ENCODE measurements at regions not wholly inside any gene's neighbourhood (a gene's known extent, or its start where the extent isn't known, plus 50 kb on each side); places are given as distances from the start of the nearest gene placed in this dataset.

GRCh38 chr12:125282921-125283320, 217.7 kb downstream of the AACS start:
- no TSS peak for BruUV-seq (replicated peaks)

GRCh38 chr12:125283521-125283920, 218.3 kb downstream of the AACS start:
- H3K27me3 ChIP-seq (ENCODE audit: control insufficient read depth in 2 of 2, insufficient read depth in 2 of 2, low read length in 2 of 2), result no peaks in the 10 kb centered on the region
- TF ChIP-seq POLR2A (IDR thresholded peaks at IDR 0.05; ENCODE audit: low read depth, low read length) (no peak), CTCF (IDR thresholded peaks at IDR 0.05; ENCODE audit: extremely low read depth in 1 of 2, insufficient read depth in 1 of 2, low read depth in 1 of 2, low read length in 2 of 2) (no peak), EZH2 (IDR thresholded peaks at IDR 0.05; ENCODE audit: borderline replicate concordance, low read depth, low read length, severe bottlenecking) (no peak), MAX (IDR thresholded peaks at IDR 0.05; ENCODE audit: insufficient read depth, insufficient read length) (no peak), MYC (IDR thresholded peaks at IDR 0.05; ENCODE audit: low read depth, low read length) (no peak), POLR2AphosphoS5 (IDR thresholded peaks at IDR 0.05; ENCODE audit: insufficient read depth, low read depth, low read length) (no peak), GATA2 (IDR thresholded peaks at IDR 0.05; ENCODE audit: insufficient read depth, insufficient read length, low read depth, low read length) (no peak), FOS (IDR thresholded peaks at IDR 0.05; ENCODE audit: borderline replicate concordance, insufficient read depth, low read length) (no peak), JUN (IDR thresholded peaks at IDR 0.05; ENCODE audit: borderline replicate concordance, insufficient read depth, insufficient read length, low read depth) (no peak)
- POLR2A ChIA-PET, result no interaction called here
- H3K9me3 ChIP-seq (replicated peaks; ENCODE audit: control insufficient read depth, insufficient read depth, low read length), result no peaks in the 10 kb centered on the region
- no peak overlapping the region for H3K27ac ChIP-seq (ENCODE audit: insufficient read depth, low read depth, low read length)
- H3K4me2 ChIP-seq (ENCODE audit: insufficient read depth, low read length), result no peak overlapping the region
- CTCF ChIA-PET, result no interaction called here
- no peak overlapping the region for H2AFZ ChIP-seq (ENCODE audit: low read depth, low read length)
- BruUV-seq (replicated peaks), result no TSS peak
- intact Hi-C loops (cut with micrococcal nuclease), result no loop called here
- DNase-seq (ENCODE audit: low read depth, low spot score) (no peak), FAIRE-seq (no peak)
- no peaks in the 10 kb centered on the region for H3K36me3 ChIP-seq (ENCODE audit: control insufficient read depth in 2 of 2, extremely low read depth in 1 of 2, insufficient read depth in 2 of 2, low read length in 2 of 2)
- dilution Hi-C loops (cut with MboI; ENCODE audit: extremely low pct_ligation_motif_present, low sequenced_read_pairs), result no loop called here
- H3K4me1 ChIP-seq (ENCODE audit: control insufficient read depth, extremely low read depth, insufficient read depth, low read length), result no peaks in the 10 kb centered on the region
- no peak overlapping the region for H3K4me3 ChIP-seq (replicated peaks in 1 of 3; ENCODE audit: insufficient read depth in 1 of 3, low read depth in 1 of 3, low read length in 3 of 3)
- no peak overlapping the region for H3K9ac ChIP-seq (replicated peaks; ENCODE audit: extremely low read depth, insufficient read depth, low read length)
- no peaks in the 10 kb centered on the region for H4K20me1 ChIP-seq (replicated peaks; ENCODE audit: control insufficient read depth, extremely low read depth, insufficient read depth, low read length)
- H3K79me2 ChIP-seq (ENCODE audit: control insufficient read depth, insufficient read depth, low read length), result no peaks in the 10 kb centered on the region
- H3K9me1 ChIP-seq (replicated peaks; ENCODE audit: control insufficient read depth, extremely low read depth, insufficient read depth, low read length), result no peaks in the 10 kb centered on the region

More at GRCh38 chr12:125282921-125283320, 217.7 kb downstream of the AACS start:
- H3K9me1 ChIP-seq (replicated peaks; ENCODE audit: control insufficient read depth, extremely low read depth, insufficient read depth, low read length), result no peaks in the 10 kb centered on the region
- intact Hi-C loops (cut with micrococcal nuclease), result no loop called here
- TF ChIP-seq GATA2 (IDR thresholded peaks at IDR 0.05; ENCODE audit: insufficient read depth, insufficient read length, low read depth, low read length), result no peak
- no peak for TF ChIP-seq EZH2 (IDR thresholded peaks at IDR 0.05; ENCODE audit: borderline replicate concordance, low read depth, low read length, severe bottlenecking)
- TF ChIP-seq POLR2AphosphoS5 (IDR thresholded peaks at IDR 0.05; ENCODE audit: insufficient read depth, low read depth, low read length), result no peak
- no peak for TF ChIP-seq MAX (IDR thresholded peaks at IDR 0.05; ENCODE audit: insufficient read depth, insufficient read length)
- TF ChIP-seq MYC (IDR thresholded peaks at IDR 0.05; ENCODE audit: low read depth, low read length), result no peak
- TF ChIP-seq POLR2A (IDR thresholded peaks at IDR 0.05; ENCODE audit: low read depth, low read length), result no peak
- no peaks in the 10 kb centered on the region for H3K4me1 ChIP-seq (ENCODE audit: control insufficient read depth, extremely low read depth, insufficient read depth, low read length)
- H3K9me3 ChIP-seq (replicated peaks; ENCODE audit: control insufficient read depth, insufficient read depth, low read length), result no peaks in the 10 kb centered on the region
- no peak overlapping the region for H3K9ac ChIP-seq (replicated peaks; ENCODE audit: extremely low read depth, insufficient read depth, low read length)
- H3K36me3 ChIP-seq (ENCODE audit: control insufficient read depth in 2 of 2, extremely low read depth in 1 of 2, insufficient read depth in 2 of 2, low read length in 2 of 2), result no peaks in the 10 kb centered on the region
- H3K27me3 ChIP-seq (ENCODE audit: control insufficient read depth in 2 of 2, insufficient read depth in 2 of 2, low read length in 2 of 2), result no peaks in the 10 kb centered on the region
- H3K79me2 ChIP-seq (ENCODE audit: control insufficient read depth, insufficient read depth, low read length), result no peaks in the 10 kb centered on the region
- no peaks in the 10 kb centered on the region for H4K20me1 ChIP-seq (replicated peaks; ENCODE audit: control insufficient read depth, extremely low read depth, insufficient read depth, low read length)
- POLR2A ChIA-PET, result no interaction called here
- no peak for FAIRE-seq
- H3K27ac ChIP-seq (ENCODE audit: insufficient read depth, low read depth, low read length), result no peak overlapping the region
- H3K4me2 ChIP-seq (ENCODE audit: insufficient read depth, low read length), result no peak overlapping the region
- H3K4me3 ChIP-seq (replicated peaks in 1 of 3; ENCODE audit: insufficient read depth in 1 of 3, low read depth in 1 of 3, low read length in 3 of 3), result no peak overlapping the region
- dilution Hi-C loops (cut with MboI; ENCODE audit: extremely low pct_ligation_motif_present, low sequenced_read_pairs), result no loop called here
- DNase-seq (ENCODE audit: low read depth, low spot score), result no peak
- no peak overlapping the region for H2AFZ ChIP-seq (ENCODE audit: low read depth, low read length)
- CTCF ChIA-PET, result no interaction called here

Measured in endothelial cell of umbilical vein (primary cell).